Activated CD8-positive, alpha-beta T cell treated with anti-CD3 and anti-CD28 coated beads, Interleukin-2, amount 10 ng/mL, durations not matched to agents 7 days and 5 days (primary cell): ENCODE measurements at regions not wholly inside any gene's neighbourhood (a gene's known extent, or its start where the extent isn't known, plus 50 kb on each side); places are given as distances from the start of the nearest gene placed in this dataset.

Experiments
- ATAC-seq: fragments of 150-1000 bp; cut with Tn5 transposase; one replicate; pipeline ENCODE4 v1.10.0; 2021; ENCODE audit warnings: moderate library complexity
- CTCF ChIA-PET: fragments of 350-600 bp; sonication (Branson Sonifier 250); formaldehyde crosslinking; loops from one replicate; lab custom pipeline; 2021; ENCODE audit warnings: antibody characterized with exemption; lab: Charles Lee
- POLR2A ChIA-PET: fragments of 350-600 bp; sonication (Branson Sonifier 250); formaldehyde crosslinking; loops from one replicate; lab custom pipeline; 2021; ENCODE audit warnings: antibody characterized with exemption; lab: Charles Lee
- DNase-seq: peaks from one replicate; pipeline ENCODE4 v3.0.0-alpha.2; 2020
- H3K27ac Mint-ChIP-seq: one replicate; pipeline ENCODE4 v1.8.0; 2021; ENCODE audit warnings: mild to moderate bottlenecking, mixed read lengths
- H3K27me3 Mint-ChIP-seq: one replicate; pipeline ENCODE4 v1.8.0; 2021; ENCODE audit warnings: low read depth, mixed read lengths
- H3K36me3 Mint-ChIP-seq: one replicate; pipeline ENCODE4 v1.8.0; 2021; ENCODE audit warnings: low read depth, mixed read lengths
- H3K4me1 Mint-ChIP-seq: one replicate; pipeline ENCODE4 v1.8.0; 2021; ENCODE audit warnings: low read depth, mixed read lengths
- H3K4me3 Mint-ChIP-seq: one replicate; pipeline ENCODE4 v1.8.0; 2021; ENCODE audit warnings: mild to moderate bottlenecking, mixed read lengths
- H3K9me3 Mint-ChIP-seq: one replicate; pipeline ENCODE4 v1.8.0; 2022; ENCODE audit warnings: mixed read lengths; ENCODE audit not compliant: insufficient read depth

DNA sequence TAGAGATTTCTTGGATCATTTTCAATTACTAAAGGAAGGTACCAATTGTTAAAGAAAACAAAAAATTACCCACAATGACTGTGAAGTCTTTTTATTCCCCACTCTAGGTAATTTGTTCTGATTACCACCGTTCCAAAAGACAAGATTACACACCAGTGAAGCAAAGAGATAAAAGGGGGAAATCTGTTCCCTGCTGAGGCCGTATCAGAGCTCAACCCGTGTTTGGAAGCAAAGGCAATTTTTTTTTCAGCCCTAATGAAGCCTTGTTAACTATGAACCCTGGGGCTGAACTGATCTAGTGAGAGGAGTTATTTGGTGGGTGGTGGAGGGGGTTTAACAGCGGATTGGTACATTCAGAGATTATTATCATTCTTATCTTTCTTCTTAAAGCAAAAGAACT, 128.5 kb downstream of the ALDH8A1 start:
- H3K36me3 Mint-ChIP-seq = no peaks in the 10 kb centered on the region
- DNase-seq = no peak
- ATAC-seq = no peak
- ChIA-PET CTCF (interaction anchor here (1.1 to 5.7 kb wide), 5 partner anchors 16 to 712 kb away, joined by 3 to 43 read pairs (median 6); no protein-coding TSS in a partner anchor), POLR2A (no interaction called here)
- no peak overlapping the region for H3K4me3 Mint-ChIP-seq
- no peaks in the 10 kb centered on the region for H3K9me3 Mint-ChIP-seq
- H3K27ac Mint-ChIP-seq = no peak overlapping the region
- H3K4me1 Mint-ChIP-seq = no peaks in the 10 kb centered on the region
- peaks cover 6% of the 10 kb centered on the region for H3K27me3 Mint-ChIP-seq

DNA sequence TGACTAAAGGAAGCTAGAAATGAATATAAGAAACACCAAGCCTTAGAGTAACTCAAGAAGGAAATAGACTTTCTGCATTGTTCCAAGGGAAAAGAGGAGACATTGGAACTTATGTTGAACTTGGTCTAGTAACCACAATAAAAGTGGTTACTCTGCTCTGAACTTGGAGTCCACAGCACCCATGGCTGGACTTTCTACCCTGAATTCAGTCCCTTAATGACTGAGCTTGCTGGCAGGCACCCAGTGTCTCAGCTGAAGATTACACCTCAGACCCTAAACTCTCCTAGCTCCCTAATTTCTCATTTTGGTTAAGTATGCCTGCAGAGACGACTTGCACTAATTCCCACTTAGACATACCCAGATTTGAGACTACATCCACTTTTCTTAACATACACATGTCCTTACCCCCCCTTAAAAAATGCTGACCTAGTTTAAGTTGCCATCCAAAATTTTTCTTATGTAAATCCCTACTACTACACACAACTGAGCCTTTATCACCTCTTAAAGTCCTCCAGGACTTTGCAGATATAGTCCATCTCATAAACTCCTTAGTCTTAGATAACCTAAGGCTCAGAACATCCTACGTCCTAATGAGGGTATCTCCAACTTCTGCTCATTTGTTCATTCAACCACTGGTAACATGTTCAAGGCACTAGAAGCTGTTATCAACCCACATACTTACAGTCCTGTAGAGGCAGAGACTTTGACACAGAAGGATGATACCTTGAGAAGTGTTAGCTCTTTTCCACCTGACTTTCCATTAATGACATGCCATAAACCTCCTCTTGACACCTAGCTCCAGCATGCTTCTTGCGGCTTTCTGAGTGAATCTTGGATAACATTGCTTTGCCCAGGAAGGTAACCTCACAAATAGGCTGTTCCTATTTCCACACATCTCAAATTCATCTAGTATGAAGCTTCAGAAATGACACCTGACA, 129.8 kb downstream of the ALDH8A1 start:
- peaks cover 6% of the 10 kb centered on the region for H3K27me3 Mint-ChIP-seq
- no peaks in the 10 kb centered on the region for H3K36me3 Mint-ChIP-seq
- H3K4me1 Mint-ChIP-seq = no peaks in the 10 kb centered on the region
- ChIA-PET POLR2A (no interaction called here), CTCF (interaction anchor here (1.1 to 5.7 kb wide), 6 partner anchors 17 to 696 kb away, joined by 3 to 43 read pairs (median 4); no protein-coding TSS in a partner anchor)
- no peak overlapping the region for H3K27ac Mint-ChIP-seq
- ATAC-seq (no peak), DNase-seq (no peak)
- H3K4me3 Mint-ChIP-seq = no peak overlapping the region
- H3K9me3 Mint-ChIP-seq = no peaks in the 10 kb centered on the region

GRCh38 chr6:134819236-134819635, 130.7 kb downstream of the ALDH8A1 start:
- H3K9me3 Mint-ChIP-seq = no peaks in the 10 kb centered on the region
- no peaks in the 10 kb centered on the region for H3K4me1 Mint-ChIP-seq
- H3K27ac Mint-ChIP-seq = no peak overlapping the region
- POLR2A ChIA-PET = no interaction called here
- peaks cover 6% of the 10 kb centered on the region for H3K27me3 Mint-ChIP-seq
- no peak overlapping the region for H3K4me3 Mint-ChIP-seq
- ATAC-seq (no peak), DNase-seq (no peak)
- CTCF ChIA-PET = interaction anchor here (2.2 to 5.7 kb wide), 2 partner anchors 121 to 662 kb away, joined by 7 to 43 read pairs; no protein-coding TSS in a partner anchor
- H3K36me3 Mint-ChIP-seq = no peaks in the 10 kb centered on the region

GRCh38 chr6:134817448-134817847, 132.5 kb downstream of the ALDH8A1 start:
- no peaks in the 10 kb centered on the region for H3K9me3 Mint-ChIP-seq
- no peak overlapping the region for H3K4me3 Mint-ChIP-seq
- H3K27me3 Mint-ChIP-seq = peaks cover 4% of the 10 kb centered on the region
- no peak for DNase-seq
- H3K4me1 Mint-ChIP-seq = no peaks in the 10 kb centered on the region
- ChIA-PET POLR2A (no interaction called here), CTCF (no interaction called here)
- H3K36me3 Mint-ChIP-seq = no peaks in the 10 kb centered on the region
- no peak overlapping the region for H3K27ac Mint-ChIP-seq
- ATAC-seq = no peak

DNA sequence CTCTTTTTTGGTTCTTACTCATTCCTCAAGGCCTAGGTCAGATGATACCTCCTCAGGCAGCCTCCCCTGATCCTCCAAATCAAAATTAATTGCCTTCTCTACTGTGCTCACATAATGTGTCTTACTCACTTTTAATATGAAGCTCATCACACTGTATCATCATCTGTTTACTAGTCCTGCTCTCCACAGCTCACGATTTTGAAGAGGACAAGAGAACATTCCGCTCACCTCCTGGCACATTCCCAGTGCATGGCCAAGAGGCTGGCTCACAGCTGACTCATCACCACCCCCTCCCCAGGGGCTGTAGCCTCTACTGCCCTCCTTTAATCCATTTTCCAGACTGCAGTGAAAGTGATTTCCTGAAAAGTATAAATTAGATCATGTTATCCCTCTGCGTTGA, 133.1 kb downstream of the ALDH8A1 start:
- ATAC-seq (no peak), DNase-seq (no peak)
- Mint-ChIP-seq H3K9me3 (no peaks in the 10 kb centered on the region), H3K27ac (no peak overlapping the region), H3K36me3 (no peaks in the 10 kb centered on the region), H3K27me3 (peaks cover 4% of the 10 kb centered on the region), H3K4me1 (no peaks in the 10 kb centered on the region), H3K4me3 (no peak overlapping the region)
- CTCF ChIA-PET = interaction anchor here (0.8 to 2.1 kb wide), 3 partner anchors 124 to 693 kb away, joined by 3 to 8 read pairs (median 3); no protein-coding TSS in a partner anchor
- POLR2A ChIA-PET = no interaction called here

GRCh38 chr6:134816300-134816699, 133.6 kb downstream of the ALDH8A1 start:
- ChIA-PET POLR2A (no interaction called here), CTCF (interaction anchor here (0.8 to 2.1 kb wide), 3 partner anchors 124 to 692 kb away, joined by 3 to 8 read pairs (median 3); no protein-coding TSS in a partner anchor)
- H3K27me3 Mint-ChIP-seq = peaks cover 4% of the 10 kb centered on the region
- no peaks in the 10 kb centered on the region for H3K4me1 Mint-ChIP-seq
- DNase-seq (no peak), ATAC-seq (no peak)
- H3K4me3 Mint-ChIP-seq = no peak overlapping the region
- no peak overlapping the region for H3K27ac Mint-ChIP-seq
- H3K36me3 Mint-ChIP-seq = no peaks in the 10 kb centered on the region
- no peaks in the 10 kb centered on the region for H3K9me3 Mint-ChIP-seq

- ATAC-seq (no peak), DNase-seq (no peak)
- Mint-ChIP-seq H3K9me3 (no peaks in the 10 kb centered on the region), H3K36me3 (no peaks in the 10 kb centered on the region), H3K4me1 (no peaks in the 10 kb centered on the region), H3K27me3 (no peaks in the 10 kb centered on the region), H3K4me3 (no peak overlapping the region), H3K27ac (no peak overlapping the region)
- CTCF ChIA-PET = no interaction called here
- POLR2A ChIA-PET = interaction anchor here (0.6 kb wide), 1 partner anchor 48 kb away, joined by 3 read pairs; no protein-coding TSS in a partner anchor
Observed at GRCh38 chr6:134814076-134814695, 135.7 kb downstream of the ALDH8A1 start.

- POLR2A ChIA-PET = no interaction called here
- Mint-ChIP-seq H3K9me3 (no peaks in the 10 kb centered on the region), H3K4me3 (no peak overlapping the region), H3K27me3 (no peaks in the 10 kb centered on the region), H3K27ac (no peak overlapping the region), H3K4me1 (no peaks in the 10 kb centered on the region), H3K36me3 (no peaks in the 10 kb centered on the region)
- CTCF ChIA-PET = no interaction called here
- ATAC-seq (no peak), DNase-seq (no peak)
Observed at GRCh38 chr6:134813146-134813545, 136.8 kb downstream of the ALDH8A1 start.

- Mint-ChIP-seq H3K36me3 (no peaks in the 10 kb centered on the region), H3K27me3 (peaks cover 3% of the 10 kb centered on the region), H3K4me1 (no peaks in the 10 kb centered on the region), H3K27ac (no peak overlapping the region), H3K9me3 (no peaks in the 10 kb centered on the region), H3K4me3 (no peak overlapping the region)
- ATAC-seq (no peak), DNase-seq (no peak)
- ChIA-PET CTCF (interaction anchor here (1.9 kb wide), 1 partner anchor 686 kb away, joined by 4 read pairs; no protein-coding TSS in a partner anchor), POLR2A (no interaction called here)
Observed at GRCh38 chr6:134810402-134810801, 139.5 kb downstream of the ALDH8A1 start.

DNA sequence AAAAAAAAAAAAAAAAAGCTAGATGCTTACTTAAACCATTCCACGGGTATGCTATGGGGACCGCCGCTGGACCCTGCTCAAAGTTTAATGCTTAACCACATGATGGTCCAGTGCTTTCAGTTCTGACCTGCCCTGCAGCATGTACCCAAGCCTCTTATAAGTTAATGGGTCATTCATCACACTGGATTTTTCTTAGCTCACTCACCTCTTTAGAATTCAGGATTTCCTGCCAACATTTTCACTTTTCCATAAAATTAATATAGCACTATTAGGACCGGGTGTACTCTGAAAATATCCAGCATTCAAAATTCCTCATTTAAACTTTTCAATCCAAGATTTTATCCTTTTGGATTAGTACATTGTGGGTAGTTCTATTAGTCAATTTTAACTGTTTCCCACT, 140.8 kb downstream of the ALDH8A1 start:
- POLR2A ChIA-PET = no interaction called here

DNA sequence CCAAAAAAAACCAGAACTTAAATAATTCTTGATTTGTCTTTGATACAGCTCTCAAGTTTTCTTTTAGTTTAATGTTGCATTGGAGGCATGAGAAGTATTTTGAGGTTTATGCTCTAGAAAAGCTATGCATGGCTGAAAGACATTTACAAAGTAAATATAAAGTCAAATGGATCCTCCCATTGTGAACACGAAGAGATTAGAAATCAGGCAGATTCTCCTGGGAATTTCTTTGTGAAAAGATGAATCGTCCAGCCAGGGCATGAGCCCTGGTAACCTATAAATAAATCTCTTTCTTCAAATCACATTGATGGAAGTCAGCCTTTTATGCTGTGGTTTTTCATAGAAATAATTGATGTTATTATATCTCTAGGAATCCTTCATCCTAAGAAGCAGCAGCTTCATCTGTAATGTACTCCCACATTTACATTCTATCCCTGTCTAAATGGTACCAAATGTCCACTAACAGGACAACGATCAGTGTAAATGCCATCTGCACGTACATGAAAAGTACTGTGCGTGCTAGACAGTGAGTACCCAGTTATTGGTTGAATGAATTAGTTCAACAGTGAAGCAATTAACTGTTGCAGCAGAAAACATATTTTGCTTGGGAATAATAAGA, 143.6 kb downstream of the ALDH8A1 start:
- Mint-ChIP-seq H3K9me3 (no peaks in the 10 kb centered on the region), H3K27ac (no peak overlapping the region), H3K4me1 (no peaks in the 10 kb centered on the region), H3K36me3 (no peaks in the 10 kb centered on the region), H3K4me3 (no peak overlapping the region), H3K27me3 (peaks cover 9% of the 10 kb centered on the region)
- ChIA-PET CTCF (no interaction called here), POLR2A (no interaction called here)
- ATAC-seq (no peak), DNase-seq (no peak)

More for the DNA sequence above, 140.8 kb downstream of the ALDH8A1 start:
- ATAC-seq (no peak), DNase-seq (no peak)
- Mint-ChIP-seq H3K9me3 (no peaks in the 10 kb centered on the region), H3K4me3 (no peak overlapping the region), H3K36me3 (no peaks in the 10 kb centered on the region), H3K4me1 (no peaks in the 10 kb centered on the region), H3K27me3 (peaks cover 3% of the 10 kb centered on the region), H3K27ac (no peak overlapping the region)
- CTCF ChIA-PET = no interaction called here
